GM21737 (cell line): ENCODE measurements at regions not wholly inside any gene's neighbourhood (a gene's known extent, or its start where the extent isn't known, plus 50 kb on each side); places are given as distances from the start of the nearest gene placed in this dataset.
"Not testable (repeated sequence)": the region's sequence is repeated elsewhere in the genome, so short reads cannot be mapped to it uniquely, and the experiment has no call there.

Experiments
- ATAC-seq: cut with Tn5 transposase; IDR thresholded peaks from one replicate; pipeline ENCODE4 v1.9.1; 2021; ENCODE audit warnings: mild to moderate bottlenecking, moderate library complexity; ENCODE audit not compliant: unreplicated experiment

- no peak for ATAC-seq
Measured at GRCh38 chrX:114028907-114029662, 554.8 kb upstream of the HTR2C start.

- ATAC-seq, result no peak
Measured at GRCh38 chrX:114017086-114017485, 566.8 kb upstream of the HTR2C start.

GRCh38 chrX:114015966-114016365 lies 567.9 kb upstream of the HTR2C start:
- no peak for ATAC-seq

GRCh38 chrX:114006664-114007063 lies 577.2 kb upstream of the HTR2C start:
- no peak for ATAC-seq

GRCh38 chrX:113996781-113997180 lies 587.1 kb upstream of the HTR2C start:
- no peak for ATAC-seq

- ATAC-seq, result not testable (repeated sequence)
Measured at GRCh38 chrX:113991720-113992119, 592.2 kb upstream of the HTR2C start.

GRCh38 chrX:113990669-113991068 lies 593.2 kb upstream of the HTR2C start:
- not testable (repeated sequence) for ATAC-seq

- not testable (repeated sequence) for ATAC-seq
Measured at GRCh38 chrX:113988315-113988935, 595.5 kb upstream of the HTR2C start.

GRCh38 chrX:113986427-113986826 lies 597.5 kb upstream of the HTR2C start:
- no peak for ATAC-seq

- ATAC-seq, result no peak
Measured at GRCh38 chrX:113982766-113983165, 601.1 kb upstream of the HTR2C start.

- no peak for ATAC-seq
Measured at GRCh38 chrX:113980953-113981352, 602.9 kb upstream of the HTR2C start.

GRCh38 chrX:113977887-113978286 lies 606.0 kb upstream of the HTR2C start:
- ATAC-seq, result no peak

GRCh38 chrX:113975441-113975840 lies 608.4 kb upstream of the HTR2C start:
- ATAC-seq, result no peak

GRCh38 chrX:113974881-113975280 lies 609.0 kb upstream of the HTR2C start:
- no peak for ATAC-seq

- no peak for ATAC-seq
Measured at GRCh38 chrX:113973706-113974105, 610.2 kb upstream of the HTR2C start.

- no peak for ATAC-seq
Measured at GRCh38 chrX:113966791-113967190, 617.1 kb upstream of the HTR2C start.

GRCh38 chrX:113962343-113962742 lies 621.5 kb upstream of the HTR2C start:
- ATAC-seq, result no peak

- ATAC-seq, result no peak
Measured at GRCh38 chrX:113959912-113960626, 623.8 kb upstream of the HTR2C start.

GRCh38 chrX:113956936-113957335 lies 627.0 kb upstream of the HTR2C start:
- ATAC-seq, result no peak

- ATAC-seq, result no peak
Measured at GRCh38 chrX:113954297-113954696, 629.6 kb upstream of the HTR2C start.

- no peak for ATAC-seq
Measured at GRCh38 chrX:113950081-113950678, 633.7 kb upstream of the HTR2C start.

GRCh38 chrX:113947548-113947947 lies 636.3 kb upstream of the HTR2C start:
- ATAC-seq, result no peak
